OCI-LY3 (cell line): ENCODE measurements at regions not wholly inside any gene's neighbourhood (a gene's known extent, or its start where the extent isn't known, plus 50 kb on each side); places are given as distances from the start of the nearest gene placed in this dataset.
"Not testable (repeated sequence)": the region's sequence is repeated elsewhere in the genome, so short reads cannot be mapped to it uniquely, and the experiment has no call there.

ENCODE experiments used
- H2AFZ ChIP-seq: fragments of 200-600, 300-600 bp; shearing (Covaris generic); 2 replicates; pipeline ENCODE4 v1.6.0; 2014; ENCODE audit warnings: antibody characterized with exemption, low read depth, low read length
- H3K27ac ChIP-seq: fragments of 200-600, 300-600 bp; sonication (generic); 2 replicates; pipeline ENCODE4 v1.5.1; 2014; ENCODE audit warnings: mild to moderate bottlenecking, low read length, moderate library complexity, mixed read lengths
- H3K27me3 ChIP-seq: fragments of 200-600, 300-600 bp; sonication (generic); 2 replicates; pipeline ENCODE4 v1.6.1; 2014; ENCODE audit warnings: low read depth, low read length, mixed read lengths
- H3K36me3 ChIP-seq: fragments of 200-600, 300-600 bp; sonication (generic); replicated peaks from 2 replicates; pipeline ENCODE3; 2014; ENCODE audit warnings: low read depth, low read length, mixed read lengths
- H3K4me1 ChIP-seq: fragments of 300-600, 200-600 bp; sonication (generic); 2 replicates; pipeline ENCODE4 v1.6.1; 2014; ENCODE audit warnings: low read length, mixed read lengths
- H3K4me2 ChIP-seq: fragments of 200-600, 300-600 bp; sonication (generic); 2 replicates; pipeline ENCODE4 v1.6.1; 2014; ENCODE audit warnings: low read length, mixed read lengths
- H3K4me3 ChIP-seq: fragments of 300-600, 200-600 bp; sonication (generic); 2 replicates; pipeline ENCODE4 v1.5.1; 2014; ENCODE audit warnings: antibody characterized with exemption, mild to moderate bottlenecking, low read length, moderate library complexity
- H3K79me2 ChIP-seq: fragments of 300-600, 200-600 bp; shearing (Covaris generic); 2 replicates; pipeline ENCODE4 v1.6.1; 2014; ENCODE audit warnings: mild to moderate bottlenecking, low read length, mixed read lengths
- H3K9ac ChIP-seq: fragments of 300-600, 200-600 bp; shearing (Covaris generic); 2 replicates; pipeline ENCODE4 v1.6.0; 2014; ENCODE audit warnings: mild to moderate bottlenecking, low read length, moderate library complexity
- H3K9me3 ChIP-seq: fragments of 200-600, 300-600 bp; shearing (Covaris generic); 2 replicates; pipeline ENCODE4 v1.6.1; 2014; ENCODE audit warnings: low read length, mixed read lengths; ENCODE audit not compliant: insufficient read depth
- H4K20me1 ChIP-seq: fragments of 200-600, 300-600 bp; sonication (generic); 2 replicates; pipeline ENCODE4 v1.6.1; 2016; ENCODE audit warnings: low read length, mixed read lengths; ENCODE audit not compliant: insufficient read depth
- EZH2phosphoT487 ChIP-seq: fragments of 200-600 bp; shearing (Covaris generic); IDR thresholded peaks from 2 replicates; pipeline ENCODE4 v1.6.1; 2018; ENCODE audit warnings: antibody characterized with exemption, mixed run types, low read depth
- TF ChIP-seq, protein P1 (sequence below): fragments of 200-600, 300-600 bp; sonication (generic); IDR thresholded peaks from 2 replicates; pipeline ENCODE4 v1.5.1; 2014; ENCODE audit warnings: antibody characterized with exemption, low read length, low read depth

DNA sequence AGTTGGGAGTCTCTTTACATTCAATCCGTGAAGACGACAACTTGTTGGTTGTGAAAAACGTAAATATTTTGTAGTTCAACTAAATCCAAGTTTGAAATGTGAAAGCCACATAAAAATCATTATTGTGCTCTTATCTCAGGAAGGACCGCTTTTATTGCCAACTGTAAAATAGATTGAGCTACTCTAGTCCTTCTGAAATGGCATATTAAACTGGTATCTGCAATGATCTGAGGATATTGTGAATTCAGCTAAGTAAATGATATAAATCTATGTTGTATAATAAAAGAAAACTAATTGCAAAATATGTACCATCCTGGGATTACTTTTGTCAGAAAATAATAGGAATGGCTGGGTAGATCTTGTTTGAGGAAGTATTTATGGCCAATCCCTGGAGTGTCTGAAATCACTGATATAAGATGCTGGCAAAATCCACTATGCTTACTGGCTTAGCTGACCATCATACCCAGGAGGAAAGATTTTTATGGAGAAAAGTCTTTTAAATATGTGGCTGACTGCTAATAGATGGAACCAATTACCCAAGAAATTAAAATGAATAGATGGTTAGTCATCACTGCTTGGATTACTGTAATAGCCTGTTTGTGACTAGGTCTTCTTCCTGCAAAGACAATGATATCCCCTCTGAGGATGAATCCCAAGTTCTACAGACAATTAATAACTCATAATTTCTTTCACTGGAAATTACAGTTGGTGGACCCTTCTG is 191.8 kb downstream of the SEMA6D start:
- H3K27me3 ChIP-seq = peaks cover 31% of the 10 kb centered on the region; the same call in 1 of the 2 replicates
- H2AFZ ChIP-seq = no peak overlapping the region
- H3K9ac ChIP-seq = no peak overlapping the region
- H3K27ac ChIP-seq = no peak overlapping the region
- H4K20me1 ChIP-seq = no peaks in the 10 kb centered on the region
- no peaks in the 10 kb centered on the region; the same call in 1 of the 2 replicates for H3K9me3 ChIP-seq
- no peak overlapping the region for H3K4me2 ChIP-seq
- TF ChIP-seq, protein P1, sequence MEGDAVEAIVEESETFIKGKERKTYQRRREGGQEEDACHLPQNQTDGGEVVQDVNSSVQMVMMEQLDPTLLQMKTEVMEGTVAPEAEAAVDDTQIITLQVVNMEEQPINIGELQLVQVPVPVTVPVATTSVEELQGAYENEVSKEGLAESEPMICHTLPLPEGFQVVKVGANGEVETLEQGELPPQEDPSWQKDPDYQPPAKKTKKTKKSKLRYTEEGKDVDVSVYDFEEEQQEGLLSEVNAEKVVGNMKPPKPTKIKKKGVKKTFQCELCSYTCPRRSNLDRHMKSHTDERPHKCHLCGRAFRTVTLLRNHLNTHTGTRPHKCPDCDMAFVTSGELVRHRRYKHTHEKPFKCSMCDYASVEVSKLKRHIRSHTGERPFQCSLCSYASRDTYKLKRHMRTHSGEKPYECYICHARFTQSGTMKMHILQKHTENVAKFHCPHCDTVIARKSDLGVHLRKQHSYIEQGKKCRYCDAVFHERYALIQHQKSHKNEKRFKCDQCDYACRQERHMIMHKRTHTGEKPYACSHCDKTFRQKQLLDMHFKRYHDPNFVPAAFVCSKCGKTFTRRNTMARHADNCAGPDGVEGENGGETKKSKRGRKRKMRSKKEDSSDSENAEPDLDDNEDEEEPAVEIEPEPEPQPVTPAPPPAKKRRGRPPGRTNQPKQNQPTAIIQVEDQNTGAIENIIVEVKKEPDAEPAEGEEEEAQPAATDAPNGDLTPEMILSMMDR = no peak
- TF ChIP-seq EZH2phosphoT487 = no peak
- H3K4me3 ChIP-seq = no peak overlapping the region
- H3K79me2 ChIP-seq = no peaks in the 10 kb centered on the region
- H3K4me1 ChIP-seq = no peaks in the 10 kb centered on the region
- H3K36me3 ChIP-seq = no peaks in the 10 kb centered on the region

- H3K9me3 ChIP-seq, H3K4me1 ChIP-seq, H4K20me1 ChIP-seq, H3K27ac ChIP-seq, H3K4me3 ChIP-seq, H3K9ac ChIP-seq, H3K79me2 ChIP-seq, H2AFZ ChIP-seq, H3K36me3 ChIP-seq, H3K4me2 ChIP-seq: not testable (repeated sequence)
- TF ChIP-seq, protein P1 = peak; percentile 43
- peaks cover 45% of the 10 kb centered on the region for H3K27me3 ChIP-seq
These were observed 195.6 kb downstream of the SEMA6D start for GRCh38 chr15:47912910-47913309.

DNA sequence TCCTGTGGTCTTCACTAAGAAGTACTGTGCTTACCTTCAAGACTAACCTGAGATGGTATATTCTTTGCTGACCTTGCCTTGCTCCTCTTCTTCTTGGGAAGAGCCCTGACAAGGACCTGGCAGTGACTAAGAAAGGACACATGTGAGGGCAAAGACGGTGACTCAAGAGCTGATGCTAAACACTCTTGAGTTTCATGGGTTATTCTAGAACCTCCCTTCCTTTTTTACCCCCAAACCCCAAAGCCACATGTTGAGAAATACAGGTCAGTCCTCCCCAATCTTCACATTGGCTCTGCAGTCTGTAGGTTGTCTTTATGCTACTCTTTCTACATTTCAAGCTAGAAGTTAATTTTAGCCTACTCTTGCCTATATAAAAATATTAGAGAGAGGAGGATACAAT is 200.6 kb downstream of the SEMA6D start:
- no peaks in the 10 kb centered on the region for H4K20me1 ChIP-seq
- TF ChIP-seq, protein P1 = no peak
- no peak for TF ChIP-seq EZH2phosphoT487
- no peaks in the 10 kb centered on the region for H3K36me3 ChIP-seq
- H3K27me3 ChIP-seq = peaks cover 37% of the 10 kb centered on the region
- no peak overlapping the region for H3K9ac ChIP-seq
- no peaks in the 10 kb centered on the region for H3K79me2 ChIP-seq
- H2AFZ ChIP-seq = no peak overlapping the region
- no peaks in the 10 kb centered on the region for H3K9me3 ChIP-seq
- H3K4me2 ChIP-seq = no peak overlapping the region
- H3K4me1 ChIP-seq = no peaks in the 10 kb centered on the region
- no peak overlapping the region for H3K4me3 ChIP-seq
- no peak overlapping the region for H3K27ac ChIP-seq

DNA sequence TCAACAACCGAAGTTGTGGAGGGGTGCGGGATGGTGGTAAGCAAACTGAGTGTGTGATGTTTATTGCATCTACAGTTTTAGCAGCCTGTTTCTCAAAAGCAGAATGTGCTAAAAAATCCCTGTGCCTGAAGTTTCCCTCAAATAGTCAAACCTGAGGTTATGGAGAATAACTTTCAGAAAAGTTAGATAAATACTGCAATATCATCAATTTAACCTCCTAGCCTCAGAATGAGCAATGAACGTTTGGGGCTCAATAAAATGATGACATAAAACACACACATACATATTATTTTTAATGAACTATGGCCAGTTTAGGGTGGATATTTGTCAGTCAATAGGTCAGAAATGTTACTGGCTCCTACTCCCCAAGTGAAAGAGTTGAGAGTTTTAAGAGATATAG is 201.6 kb downstream of the SEMA6D start:
- no peaks in the 10 kb centered on the region for H3K4me1 ChIP-seq
- no peak overlapping the region for H3K4me2 ChIP-seq
- H2AFZ ChIP-seq = no peak overlapping the region
- no peak overlapping the region for H3K9ac ChIP-seq
- no peaks in the 10 kb centered on the region for H3K9me3 ChIP-seq
- TF ChIP-seq EZH2phosphoT487 = no peak
- TF ChIP-seq, protein P1 = no peak
- H3K4me3 ChIP-seq = no peak overlapping the region
- H3K27me3 ChIP-seq = peaks cover 38% of the 10 kb centered on the region
- H3K36me3 ChIP-seq = no peaks in the 10 kb centered on the region
- no peaks in the 10 kb centered on the region for H3K79me2 ChIP-seq
- no peaks in the 10 kb centered on the region for H4K20me1 ChIP-seq
- H3K27ac ChIP-seq = no peak overlapping the region
